ENCODE measurements at regions not wholly inside any gene's neighbourhood (a gene's known extent, or its start where the extent isn't known, plus 50 kb on each side); places are given as distances from the start of the nearest gene placed in this dataset.

DNA sequence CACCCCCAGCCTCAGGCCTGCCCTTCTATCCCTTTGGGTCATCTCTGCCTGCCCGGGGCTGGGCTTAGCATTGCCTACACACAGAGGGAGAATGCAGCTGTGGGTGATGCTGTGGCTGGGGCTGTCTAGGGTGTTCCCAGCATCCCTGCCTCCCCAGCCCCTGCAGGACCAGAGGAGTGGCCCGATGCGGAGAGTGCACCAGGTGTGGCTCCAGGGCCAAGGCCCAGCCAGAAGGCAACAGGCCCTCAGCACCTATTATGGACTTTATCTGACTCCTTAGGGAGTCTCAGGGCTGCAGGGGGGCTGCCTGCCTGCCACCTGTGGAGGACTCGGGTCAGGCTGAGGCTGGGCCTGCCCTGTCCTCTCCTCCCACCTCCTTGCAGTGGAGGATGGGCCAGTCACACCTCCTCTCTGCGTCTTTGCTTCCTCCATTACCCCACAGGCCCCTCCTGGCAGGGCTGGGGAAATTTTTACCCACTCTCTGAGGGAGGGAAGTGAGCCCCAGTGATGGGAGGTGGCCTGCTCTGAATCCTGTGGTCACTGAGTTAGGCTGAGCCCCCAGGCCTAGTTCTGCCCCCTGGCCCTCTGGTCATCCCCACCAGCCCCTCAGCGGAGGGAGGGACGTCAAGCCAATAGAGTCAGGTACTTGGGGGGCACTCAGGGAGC lies 92.9 kb upstream of the PCBD1 start:
- H3K23ac ChIP-seq (ENCODE audit: low read depth, low read length), result no peak overlapping the region
- H3K4me2 ChIP-seq (ENCODE audit: low read depth, low read length), result no peak overlapping the region
- H4K20me1 ChIP-seq (ENCODE audit: insufficient read depth, low read length), result no peaks in the 10 kb centered on the region
- intact Hi-C loops (cut with micrococcal nuclease), result no loop called here
- no peak overlapping the region for H2BK20ac ChIP-seq (ENCODE audit: low read depth, low read length)
- H4K8ac ChIP-seq (ENCODE audit: low read depth in 2 of 2, low read length in 2 of 2), result no peak overlapping the region
- no peak overlapping the region for H3K4ac ChIP-seq (ENCODE audit: low read depth, low read length)
- H3K9me3 ChIP-seq (ENCODE audit: control insufficient read depth, insufficient read depth, low read length), result no peaks in the 10 kb centered on the region; the same call in 1 of the 2 replicates
- TF ChIP-seq, protein P1, sequence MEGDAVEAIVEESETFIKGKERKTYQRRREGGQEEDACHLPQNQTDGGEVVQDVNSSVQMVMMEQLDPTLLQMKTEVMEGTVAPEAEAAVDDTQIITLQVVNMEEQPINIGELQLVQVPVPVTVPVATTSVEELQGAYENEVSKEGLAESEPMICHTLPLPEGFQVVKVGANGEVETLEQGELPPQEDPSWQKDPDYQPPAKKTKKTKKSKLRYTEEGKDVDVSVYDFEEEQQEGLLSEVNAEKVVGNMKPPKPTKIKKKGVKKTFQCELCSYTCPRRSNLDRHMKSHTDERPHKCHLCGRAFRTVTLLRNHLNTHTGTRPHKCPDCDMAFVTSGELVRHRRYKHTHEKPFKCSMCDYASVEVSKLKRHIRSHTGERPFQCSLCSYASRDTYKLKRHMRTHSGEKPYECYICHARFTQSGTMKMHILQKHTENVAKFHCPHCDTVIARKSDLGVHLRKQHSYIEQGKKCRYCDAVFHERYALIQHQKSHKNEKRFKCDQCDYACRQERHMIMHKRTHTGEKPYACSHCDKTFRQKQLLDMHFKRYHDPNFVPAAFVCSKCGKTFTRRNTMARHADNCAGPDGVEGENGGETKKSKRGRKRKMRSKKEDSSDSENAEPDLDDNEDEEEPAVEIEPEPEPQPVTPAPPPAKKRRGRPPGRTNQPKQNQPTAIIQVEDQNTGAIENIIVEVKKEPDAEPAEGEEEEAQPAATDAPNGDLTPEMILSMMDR (conservative IDR thresholded peaks at IDR 0.05; ENCODE audit: low read depth, low read length), result no peak
- TF ChIP-seq FOS (IDR thresholded peaks at IDR 0.05; ENCODE audit: low read depth, low read length) (no peak), MAZ (IDR thresholded peaks at IDR 0.05; ENCODE audit: borderline replicate concordance, low read depth, low read length) (no peak), NFE2L2 (IDR thresholded peaks at IDR 0.05; ENCODE audit: low read depth, low read length) (no peak), RCOR1 (IDR thresholded peaks at IDR 0.05; ENCODE audit: insufficient replicate concordance, low read length) (no peak), CHD1 (IDR thresholded peaks at IDR 0.05; ENCODE audit: low read depth, low read length) (no peak), SMC3 (IDR thresholded peaks at IDR 0.05; ENCODE audit: low read depth, low read length) (no peak), MAFK (IDR thresholded peaks at IDR 0.05; ENCODE audit: low read depth, low read length) (no peak), POLR2A (IDR thresholded peaks at IDR 0.05; ENCODE audit: low read depth, low read length) (no peak), RAD21 (IDR thresholded peaks at IDR 0.05; ENCODE audit: low read length) (no peak), RFX5 (IDR thresholded peaks at IDR 0.05; ENCODE audit: low read depth, low read length) (no peak), MXI1 (IDR thresholded peaks at IDR 0.05; ENCODE audit: borderline replicate concordance, low read depth, low read length) (no peak), BHLHE40 (IDR thresholded peaks at IDR 0.05; ENCODE audit: low read depth, low read length) (no peak), CEBPB (IDR thresholded peaks at IDR 0.05; ENCODE audit: low read depth, low read length) (no peak)
- TF ChIP-seq, protein P2, sequence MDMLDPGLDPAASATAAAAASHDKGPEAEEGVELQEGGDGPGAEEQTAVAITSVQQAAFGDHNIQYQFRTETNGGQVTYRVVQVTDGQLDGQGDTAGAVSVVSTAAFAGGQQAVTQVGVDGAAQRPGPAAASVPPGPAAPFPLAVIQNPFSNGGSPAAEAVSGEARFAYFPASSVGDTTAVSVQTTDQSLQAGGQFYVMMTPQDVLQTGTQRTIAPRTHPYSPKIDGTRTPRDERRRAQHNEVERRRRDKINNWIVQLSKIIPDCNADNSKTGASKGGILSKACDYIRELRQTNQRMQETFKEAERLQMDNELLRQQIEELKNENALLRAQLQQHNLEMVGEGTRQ (IDR thresholded peaks at IDR 0.05; ENCODE audit: low read depth, low read length), result no peak
- TF ChIP-seq, protein P3, sequence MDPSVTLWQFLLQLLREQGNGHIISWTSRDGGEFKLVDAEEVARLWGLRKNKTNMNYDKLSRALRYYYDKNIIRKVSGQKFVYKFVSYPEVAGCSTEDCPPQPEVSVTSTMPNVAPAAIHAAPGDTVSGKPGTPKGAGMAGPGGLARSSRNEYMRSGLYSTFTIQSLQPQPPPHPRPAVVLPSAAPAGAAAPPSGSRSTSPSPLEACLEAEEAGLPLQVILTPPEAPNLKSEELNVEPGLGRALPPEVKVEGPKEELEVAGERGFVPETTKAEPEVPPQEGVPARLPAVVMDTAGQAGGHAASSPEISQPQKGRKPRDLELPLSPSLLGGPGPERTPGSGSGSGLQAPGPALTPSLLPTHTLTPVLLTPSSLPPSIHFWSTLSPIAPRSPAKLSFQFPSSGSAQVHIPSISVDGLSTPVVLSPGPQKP (IDR thresholded peaks at IDR 0.05; ENCODE audit: borderline replicate concordance, low read depth, low read length), result no peak
- no peaks in the 10 kb centered on the region for H3K4me1 ChIP-seq (ENCODE audit: control insufficient read depth, insufficient read depth, low read length)
- POLR2A ChIA-PET (ENCODE audit: unreplicated experiment), result no interaction called here
- H3K56ac ChIP-seq (ENCODE audit: extremely low read depth, insufficient read depth, low read length), result no peak overlapping the region
- H3K79me1 ChIP-seq (ENCODE audit: low read depth in 1 of 2, low read length in 2 of 2), result no peaks in the 10 kb centered on the region
- CTCF ChIA-PET, result no interaction called here
- no peak overlapping the region for H4K91ac ChIP-seq (ENCODE audit: insufficient read depth, low read depth, low read length)
- H3K14ac ChIP-seq (replicated peaks; ENCODE audit: low read depth, low read length), result no peak overlapping the region
- no peak overlapping the region for H3K4me3 ChIP-seq (ENCODE audit: insufficient read depth, low read depth, low read length)
- H2AK9ac ChIP-seq (replicated peaks; ENCODE audit: low read depth, low read length, poor library complexity), result no peak overlapping the region
- no peak overlapping the region for H2BK15ac ChIP-seq (ENCODE audit: low read depth, low read length)
- in situ Hi-C loops (cut with MboI; ENCODE audit: low sequenced_read_pairs), result no loop called here
- 100% methylated on average over 1 of the region's 7 CpGs; no CpG with 5 or more reads in 1 of the 2 experiments for WGBS, 2 experiments (ENCODE audit: extremely low coverage in 2 of 2, insufficient read length in 1 of 2)
- DNase-seq, result no peak
- no peak overlapping the region for H2AK5ac ChIP-seq (ENCODE audit: low read depth, low read length)
- ATAC-seq (ENCODE audit: low read depth), result no peak
- no peaks in the 10 kb centered on the region for H3K9me1 ChIP-seq (ENCODE audit: insufficient read depth, low read length)
- no peak overlapping the region for H3K9ac ChIP-seq (ENCODE audit: low read depth, low read length)
- no peak overlapping the region for H4K5ac ChIP-seq (ENCODE audit: low read depth, low read length)
- H3K36me3 ChIP-seq (ENCODE audit: control insufficient read depth, insufficient read depth, low read length), result no peaks in the 10 kb centered on the region
- no peak overlapping the region for H2BK120ac ChIP-seq (ENCODE audit: low read depth, low read length)
- H2AFZ ChIP-seq (replicated peaks; ENCODE audit: low read length, poor library complexity), result no peak overlapping the region
- H3K27ac ChIP-seq (ENCODE audit: insufficient read depth, low read length), result no peak overlapping the region
- no peak overlapping the region for H2BK5ac ChIP-seq (ENCODE audit: low read depth, low read length, poor library complexity, severe bottlenecking)
- peaks cover 40% of the 10 kb centered on the region for H3K27me3 ChIP-seq (ENCODE audit: control insufficient read depth, insufficient read depth, low read length)
- BruUV-seq (replicated peaks), result no TSS peak
- H3K18ac ChIP-seq (ENCODE audit: low read depth, low read length), result no peak overlapping the region
- dilution Hi-C loops (cut with HindIII; ENCODE audit: low sequenced_read_pairs, unreplicated experiment), result no loop called here

All from IMR-90 (cell line).